Brain pericyte (primary cell): ENCODE measurements at regions not wholly inside any gene's neighbourhood (a gene's known extent, or its start where the extent isn't known, plus 50 kb on each side); places are given as distances from the start of the nearest gene placed in this dataset.
A peak's percentile ranks its signal among the peaks of the same experiment; 100 is the strongest.

Source experiments
- DNase-seq: peaks from one replicate; pipeline ENCODE4 v3.0.0-alpha.2; 2012; ENCODE audit warnings: low read depth, low spot score

DNA sequence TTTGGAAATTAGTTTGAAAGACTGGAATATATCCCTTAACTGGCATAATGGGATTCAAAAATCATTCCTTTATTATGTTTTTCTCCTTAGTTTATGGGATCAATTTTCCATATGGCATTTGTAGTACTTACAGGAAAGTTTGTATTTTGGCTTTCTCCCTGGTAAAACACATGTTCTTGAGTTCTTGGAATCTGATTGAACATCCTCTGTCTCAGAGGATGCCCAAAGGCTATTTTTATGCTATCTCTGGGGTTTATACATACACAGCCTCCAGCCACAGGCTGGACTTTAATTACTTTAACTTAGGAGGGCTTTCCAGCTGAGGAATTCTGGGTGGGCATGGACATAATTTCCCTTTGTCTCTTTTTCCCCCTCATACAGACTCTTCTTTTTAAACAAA is 236.4 kb downstream of the HGF start:
- DNase-seq = no peak

- no peak for DNase-seq
Observed at GRCh38 chr7:81529785-81530184, 240.1 kb downstream of the HGF start.

DNA sequence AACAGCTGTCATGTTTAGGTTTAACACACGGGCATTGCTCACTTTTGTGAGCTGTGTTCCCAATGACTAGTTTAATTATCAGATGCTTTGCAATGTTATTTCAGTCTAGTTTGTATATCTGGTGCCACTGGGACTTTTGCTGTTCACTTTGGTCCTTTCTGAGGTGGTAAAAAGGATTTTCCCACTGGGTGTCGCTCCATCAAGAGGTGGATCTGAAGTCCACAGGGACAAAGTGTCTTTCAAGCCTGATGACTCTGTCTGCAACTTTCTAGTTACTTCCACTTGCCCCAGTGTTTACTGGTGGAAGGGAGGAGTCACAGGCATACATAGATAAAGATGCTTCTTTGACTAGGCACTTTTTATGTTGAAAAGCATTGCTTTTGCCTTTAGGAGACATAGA is 242.2 kb downstream of the HGF start:
- no peak for DNase-seq

GRCh38 chr7:81526971-81527370 is 242.9 kb downstream of the HGF start:
- no peak for DNase-seq

DNA sequence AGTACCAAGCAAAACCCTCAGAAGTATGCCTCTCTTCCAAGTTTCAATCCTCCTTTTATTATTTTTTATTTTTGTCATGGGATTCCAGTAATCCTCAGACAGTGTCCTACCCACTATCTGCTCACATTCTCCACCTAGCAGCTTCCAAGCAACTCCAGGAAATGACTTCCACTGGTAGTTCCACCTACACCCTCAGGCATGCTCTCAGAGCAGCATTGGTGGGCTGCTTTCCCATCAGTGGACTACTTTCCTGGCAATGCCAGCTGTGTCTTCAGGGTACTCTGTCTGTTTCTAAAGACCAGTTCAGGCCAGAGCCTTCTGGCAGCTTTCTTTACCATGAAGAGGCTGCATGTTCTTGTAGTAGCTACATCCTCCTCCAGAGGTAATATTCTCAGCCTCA is 244.0 kb downstream of the HGF start:
- DNase-seq = no peak

DNA sequence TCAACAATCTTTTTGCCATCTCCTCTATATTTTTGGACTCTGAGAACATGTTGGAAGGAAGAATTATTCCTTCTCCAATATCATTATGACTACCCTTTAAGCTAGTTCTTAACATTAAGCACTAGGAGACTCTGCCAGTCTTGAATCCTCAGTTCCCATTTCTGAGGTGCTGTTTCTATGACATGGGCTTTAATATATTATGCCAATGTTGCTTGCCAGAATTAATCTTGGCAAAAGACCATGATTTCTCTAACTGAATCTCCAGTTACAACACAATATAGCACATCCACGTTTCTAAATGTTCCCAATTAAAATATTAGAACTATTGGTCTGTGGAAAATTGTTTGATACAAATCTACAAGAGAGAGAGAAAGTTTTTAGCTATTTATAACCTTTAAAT is 250.0 kb downstream of the HGF start:
- DNase-seq = no peak

DNA sequence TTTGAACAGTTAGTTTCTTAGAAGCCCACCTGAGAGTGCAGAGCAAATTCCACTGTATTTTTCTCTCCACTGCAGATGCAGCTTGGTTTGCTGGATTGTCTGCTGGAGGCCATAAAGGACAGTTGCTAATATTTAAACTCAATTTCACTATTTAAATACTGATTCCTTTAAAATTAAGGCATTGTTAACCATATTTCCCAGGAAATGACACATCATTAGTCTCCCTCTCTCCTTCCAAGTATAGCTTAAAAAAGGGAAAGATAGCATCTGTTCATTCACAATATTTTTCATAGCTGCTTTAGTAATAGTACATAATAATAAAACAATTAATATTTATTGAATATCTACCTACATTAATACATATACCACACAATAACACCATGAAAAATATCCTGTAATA is 252.9 kb downstream of the HGF start:
- no peak for DNase-seq

GRCh38 chr7:81515009-81515408 is 254.8 kb downstream of the HGF start:
- DNase-seq = no peak

DNA sequence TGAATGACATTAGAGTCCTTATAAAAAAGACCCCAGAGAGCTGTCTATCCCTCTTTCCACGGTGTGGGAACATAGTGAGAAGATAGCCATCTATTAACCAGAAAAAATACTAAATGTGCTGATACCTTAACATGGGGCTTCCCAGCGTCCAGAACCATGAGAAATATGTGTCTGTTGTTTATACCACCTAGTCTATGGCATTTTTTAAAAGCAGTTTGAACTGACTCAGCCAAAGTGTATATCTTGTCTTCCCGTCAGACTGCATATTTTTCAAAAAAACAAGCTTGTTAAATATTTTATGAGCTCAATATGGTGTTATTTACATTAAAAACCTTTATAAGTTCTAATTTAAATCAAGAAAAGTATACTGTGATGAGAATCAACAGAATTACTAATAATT is 255.3 kb downstream of the HGF start:
- no peak for DNase-seq

DNA sequence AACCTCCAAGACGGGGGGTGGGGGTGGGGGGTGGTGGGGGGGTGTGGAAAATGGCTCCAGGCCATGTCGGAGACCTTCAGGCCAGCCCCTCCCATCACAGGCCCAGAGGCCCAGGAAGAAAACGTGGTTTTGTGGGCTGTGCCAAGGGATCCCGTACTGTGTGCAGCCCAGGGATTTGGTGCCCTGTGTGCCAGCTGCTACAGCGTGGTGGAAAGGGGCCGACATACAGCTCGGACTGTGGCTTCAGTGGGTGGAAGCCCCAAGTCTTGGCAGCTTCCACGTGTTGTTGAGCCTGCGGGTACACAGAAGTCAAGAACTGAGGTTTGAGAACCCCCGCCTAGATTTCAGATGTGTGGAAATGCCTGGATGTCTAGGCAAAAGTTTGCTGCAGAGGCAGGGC is 259.7 kb downstream of the HGF start:
- DNase-seq = no peak

DNA sequence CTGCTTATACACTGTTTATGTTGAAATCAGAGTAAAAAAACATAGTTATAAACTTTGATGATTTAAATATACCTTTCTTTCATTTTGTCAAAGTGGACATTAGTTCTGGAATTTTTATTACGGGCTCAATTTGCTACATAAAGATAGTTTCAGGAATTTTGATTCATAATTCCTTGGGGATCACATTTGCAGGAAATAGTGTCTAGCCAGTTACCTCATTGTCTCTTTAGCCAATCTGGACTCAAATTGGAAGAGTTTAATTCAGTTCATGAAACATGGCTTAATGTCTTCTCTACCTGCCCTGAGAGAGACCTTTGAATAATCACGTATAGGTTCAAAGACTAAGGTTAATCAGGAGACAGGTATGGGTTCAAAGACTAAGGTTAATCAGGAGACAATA is 262.6 kb downstream of the HGF start:
- DNase-seq = no peak

DNA sequence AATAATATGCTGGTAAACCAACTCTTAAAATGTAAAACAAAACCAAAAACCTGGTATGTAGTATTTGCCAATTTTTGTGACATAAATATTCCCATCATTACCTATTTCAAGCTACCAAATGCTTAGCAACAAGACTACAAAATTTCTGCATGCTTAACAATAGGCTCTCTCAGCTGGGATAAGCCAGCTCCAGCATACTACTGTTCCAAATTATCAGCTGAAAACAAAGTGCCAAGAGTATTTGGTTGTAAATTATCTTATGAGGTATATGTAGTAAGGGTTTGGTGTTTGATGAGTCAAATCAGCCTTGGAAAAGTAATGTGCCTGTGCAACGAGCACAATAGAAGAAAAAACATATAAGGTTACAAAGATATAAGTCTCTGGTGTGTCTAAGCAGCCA is 263.2 kb downstream of the HGF start:
- DNase-seq = no peak

DNA sequence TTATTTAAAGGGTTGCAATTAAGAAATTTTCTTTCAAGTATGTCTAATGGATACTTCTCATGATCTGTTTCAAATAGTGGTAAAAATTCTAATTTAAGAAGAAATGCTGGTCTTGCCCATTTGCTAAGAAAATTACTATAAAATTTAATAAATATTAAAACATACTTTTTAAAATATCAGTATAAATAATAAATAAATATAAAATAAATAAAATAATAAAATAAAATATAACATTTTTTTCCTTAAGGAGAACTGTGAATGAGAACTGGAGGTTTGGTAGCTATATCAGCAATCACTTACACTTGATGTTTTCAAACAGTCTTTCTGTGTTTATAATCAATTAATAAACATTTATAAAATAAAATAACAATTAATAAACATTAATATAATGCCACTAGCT is 266.1 kb downstream of the HGF start:
- no peak for DNase-seq

GRCh38 chr7:81503336-81503735 is 266.5 kb downstream of the HGF start:
- DNase-seq = no peak

DNA sequence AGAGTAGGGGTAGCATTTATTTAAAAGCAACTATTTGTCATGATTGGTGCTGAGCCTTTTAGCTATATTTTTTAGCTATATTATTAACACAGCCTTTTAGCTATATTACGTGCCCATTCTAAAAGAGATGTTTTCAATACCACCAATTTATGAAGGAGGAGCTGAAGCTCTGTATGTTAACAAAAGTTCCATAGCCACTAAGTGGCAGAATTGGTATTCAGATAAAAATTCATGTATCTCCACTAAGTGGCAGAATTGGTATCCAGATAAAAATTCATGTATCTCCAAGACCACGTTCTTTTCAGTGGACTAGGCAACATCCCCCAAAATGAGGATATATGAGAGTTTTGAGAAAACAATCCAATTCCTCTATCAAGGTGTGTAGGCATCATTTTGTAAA is 268.6 kb downstream of the HGF start:
- DNase-seq = peak; percentile 30

DNA sequence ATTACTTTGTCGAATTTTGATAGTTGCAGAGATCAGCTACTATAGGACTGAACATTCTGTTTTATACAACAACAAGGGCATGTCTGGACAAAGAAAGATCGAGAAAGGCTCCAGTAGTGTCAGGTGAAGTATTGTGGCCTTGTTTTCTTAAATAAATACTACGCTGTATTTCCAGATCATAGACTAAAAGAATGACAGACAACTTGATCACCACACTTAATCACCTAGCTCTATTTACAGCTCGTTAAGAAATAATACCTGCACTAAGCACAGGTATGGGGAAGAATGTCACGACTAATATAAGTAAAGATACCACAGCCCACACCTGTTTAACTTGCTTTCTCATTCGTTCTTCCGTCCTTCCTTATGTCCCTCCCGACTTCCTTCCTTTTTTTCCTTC is 269.2 kb downstream of the HGF start:
- DNase-seq = no peak

DNA sequence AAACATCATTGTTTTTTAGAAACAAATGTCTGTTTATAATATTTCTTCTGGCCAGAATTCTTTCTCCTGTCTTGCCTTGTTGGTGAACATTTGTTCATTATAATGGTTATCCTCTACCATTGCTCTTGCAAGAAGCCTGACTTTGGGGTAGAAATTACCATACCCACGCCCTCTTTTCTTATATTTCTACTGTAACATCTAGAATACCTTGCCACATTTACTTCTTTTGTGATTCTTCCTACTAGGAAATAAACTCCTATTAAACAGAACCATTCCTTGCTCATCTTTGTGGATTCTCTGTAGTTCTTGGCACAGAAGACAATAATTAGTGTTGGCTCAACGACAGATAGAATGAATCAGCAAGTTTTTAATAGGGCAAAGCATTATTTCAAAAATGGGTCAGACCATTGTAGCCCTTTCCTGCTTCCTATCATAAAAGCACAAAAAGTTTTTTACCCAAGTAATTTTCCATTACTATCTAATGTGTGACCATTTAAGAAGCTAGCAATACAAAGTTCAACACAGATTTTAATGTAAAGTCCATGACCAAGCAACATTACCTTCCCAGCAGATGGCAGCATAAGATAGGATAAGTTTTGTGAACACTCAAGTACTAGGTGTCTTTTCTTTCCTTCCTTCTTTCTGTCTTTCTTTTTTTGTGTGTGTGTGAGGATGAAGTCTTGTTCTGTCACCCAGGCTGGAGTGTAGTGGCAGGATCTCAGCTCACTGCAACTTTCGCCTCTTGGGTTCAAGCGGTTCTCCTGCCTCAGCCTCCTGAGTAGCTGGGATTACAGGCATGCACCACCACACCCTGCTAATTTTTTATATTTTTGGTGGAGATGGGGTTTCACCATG is 270.4 kb downstream of the HGF start:
- peak; percentile 57 for DNase-seq

DNA sequence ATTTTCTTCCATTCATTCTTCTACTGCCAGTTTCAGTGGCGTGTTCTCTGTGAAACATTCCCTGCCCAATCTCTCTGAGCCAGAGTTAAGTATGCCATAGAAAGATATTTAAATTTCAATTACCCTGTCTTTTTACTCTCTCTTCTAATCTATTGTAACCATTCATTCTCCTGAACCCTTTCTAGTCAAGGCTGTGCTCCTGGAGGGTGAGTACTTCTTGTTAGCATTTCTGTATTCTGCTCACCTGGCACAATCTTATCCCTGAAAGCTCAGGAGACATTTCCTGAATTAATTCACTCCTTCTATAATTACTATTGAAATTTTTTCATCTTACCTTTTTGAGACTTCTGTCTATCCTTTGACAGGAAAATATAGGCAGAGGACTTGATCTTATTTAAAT is 271.7 kb downstream of the HGF start:
- DNase-seq = no peak

- DNase-seq = no peak
Observed at GRCh38 chr7:81492910-81493309, 276.9 kb downstream of the HGF start.

- DNase-seq = no peak
Observed at GRCh38 chr7:81492240-81492639, 277.6 kb downstream of the HGF start.

DNA sequence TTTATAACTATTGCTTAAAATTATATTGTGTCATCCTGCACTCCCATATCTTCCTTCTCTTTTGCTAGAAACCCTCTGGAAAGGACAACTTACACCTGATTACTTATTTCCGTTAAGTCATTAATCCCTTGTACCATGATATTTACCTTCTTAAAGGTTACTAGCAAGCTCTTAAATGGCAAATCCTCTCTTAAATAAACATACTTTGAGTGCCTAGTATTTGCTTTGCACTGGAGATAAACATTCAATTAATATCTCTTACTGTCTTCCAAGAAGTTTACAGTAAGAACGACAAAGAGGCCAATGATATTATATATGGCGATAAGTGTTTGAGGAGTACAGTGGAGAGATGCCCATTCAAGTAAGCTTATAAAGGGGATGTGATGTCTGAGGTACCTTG is 278.3 kb downstream of the HGF start:
- DNase-seq = no peak

- no peak for DNase-seq
Observed at GRCh38 chr7:81488210-81488609, 281.6 kb downstream of the HGF start.

GRCh38 chr7:81487516-81487915 is 282.3 kb downstream of the HGF start:
- no peak for DNase-seq

DNA sequence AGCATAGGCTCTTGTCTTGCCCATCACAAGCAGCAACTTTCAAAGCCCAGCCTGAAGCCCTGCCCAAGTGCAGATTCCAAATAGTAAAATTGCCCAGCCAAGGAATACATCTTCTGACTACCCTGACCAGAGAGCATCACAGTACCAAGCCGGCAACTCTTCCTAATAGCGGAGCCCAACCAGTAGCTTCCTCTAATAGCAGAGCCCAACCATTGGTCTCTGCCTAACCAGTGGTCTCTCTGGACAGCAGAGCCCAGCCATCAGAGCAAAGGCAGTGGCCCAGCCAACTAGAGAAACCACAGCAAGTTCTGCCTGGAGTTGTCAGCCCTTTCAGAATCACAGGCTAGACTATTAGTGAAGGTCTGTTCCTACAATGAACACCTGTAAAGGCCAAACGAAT is 285.6 kb downstream of the HGF start:
- peak; percentile 71 for DNase-seq
